Activated CD4-positive, CD25-positive, alpha-beta regulatory T cell treated with anti-CD3 and anti-CD28 coated beads, Interleukin-2, amount 50 U/mL, for 24 hours (primary cell): ENCODE measurements at regions not wholly inside any gene's neighbourhood (a gene's known extent, or its start where the extent isn't known, plus 50 kb on each side); places are given as distances from the start of the nearest gene placed in this dataset.
"Not testable (repeated sequence)": the region's sequence is repeated elsewhere in the genome, so short reads cannot be mapped to it uniquely, and the experiment has no call there.

Source experiments
- ATAC-seq, 2 donors: fragments of 150-1000 bp; cut with Tn5 transposase; one replicate each; pipeline ENCODE4 v1.10.0; 2021; ENCODE audit warnings: mild to moderate bottlenecking in 1 of 2, moderate library complexity in 1 of 2

GRCh38 chr6:25127076-25127837 lies 151.9 kb upstream of the CARMIL1 start:
- no peak for ATAC-seq

- ATAC-seq, result no peak
Observed at GRCh38 chr6:25130518-25130917, 148.7 kb upstream of the CARMIL1 start.

GRCh38 chr6:25132934-25133333 lies 146.2 kb upstream of the CARMIL1 start:
- no peak for ATAC-seq

GRCh38 chr6:25133568-25133967 lies 145.6 kb upstream of the CARMIL1 start:
- no peak for ATAC-seq

GRCh38 chr6:25136854-25137253 lies 142.3 kb upstream of the CARMIL1 start:
- ATAC-seq, result no peak

- ATAC-seq, result no peak
Observed at GRCh38 chr6:25137480-25137879, 141.7 kb upstream of the CARMIL1 start.

GRCh38 chr6:25137916-25138232 lies 141.3 kb upstream of the CARMIL1 start:
- no peak for ATAC-seq

- ATAC-seq, result peak; percentile 86 to 87
Observed at GRCh38 chr6:25138233-25138933, 140.8 kb upstream of the CARMIL1 start.

GRCh38 chr6:25138934-25139415 lies 140.2 kb upstream of the CARMIL1 start:
- ATAC-seq, result no peak

- not testable (repeated sequence) for ATAC-seq
Observed at GRCh38 chr6:25139608-25140007, 139.6 kb upstream of the CARMIL1 start.

GRCh38 chr6:25142506-25142905 lies 136.7 kb upstream of the CARMIL1 start:
- no peak for ATAC-seq

GRCh38 chr6:25144919-25145318 lies 134.3 kb upstream of the CARMIL1 start:
- ATAC-seq, result no peak

GRCh38 chr6:25147223-25147622 lies 132.0 kb upstream of the CARMIL1 start:
- peak; percentile 21 to 48 for ATAC-seq

GRCh38 chr6:25150031-25150430 lies 129.1 kb upstream of the CARMIL1 start:
- no peak for ATAC-seq

GRCh38 chr6:25150863-25151262 lies 128.3 kb upstream of the CARMIL1 start:
- no peak for ATAC-seq

- no peak for ATAC-seq
Observed at GRCh38 chr6:25153079-25153478, 126.1 kb upstream of the CARMIL1 start.

GRCh38 chr6:25154034-25154596 lies 125.1 kb upstream of the CARMIL1 start:
- no peak for ATAC-seq

GRCh38 chr6:25155211-25155610 lies 124.0 kb upstream of the CARMIL1 start:
- no peak for ATAC-seq

- no peak for ATAC-seq
Observed at GRCh38 chr6:25156123-25156522, 123.1 kb upstream of the CARMIL1 start.

- ATAC-seq, result no peak
Observed at GRCh38 chr6:25157183-25157582, 122.0 kb upstream of the CARMIL1 start.

GRCh38 chr6:25157842-25158241 lies 121.3 kb upstream of the CARMIL1 start:
- no peak for ATAC-seq

GRCh38 chr6:25160134-25160533 lies 119.0 kb upstream of the CARMIL1 start:
- ATAC-seq, result not testable (repeated sequence)

- no peak for ATAC-seq
Observed at GRCh38 chr6:25165177-25165576, 114.0 kb upstream of the CARMIL1 start.

- no peak for ATAC-seq
Observed at GRCh38 chr6:25165800-25166199, 113.4 kb upstream of the CARMIL1 start.
